GM23338 (cell line): ENCODE measurements at regions not wholly inside any gene's neighbourhood (a gene's known extent, or its start where the extent isn't known, plus 50 kb on each side); places are given as distances from the start of the nearest gene placed in this dataset.

Experiments used
- ATAC-seq: fragments of 200-7000 bp; cut with Tn5 transposase; 3 replicates; pipeline ENCODE4 v1.9.1; 2020
- DNase-seq: peaks from one replicate; pipeline ENCODE4 v3.0.0-alpha.2; 2015; ENCODE audit warnings: low spot score
- H2AFZ ChIP-seq: fragments of 200-600 bp; sonication (generic); 2 replicates; pipeline ENCODE4 v1.8.0; 2016; ENCODE audit warnings: antibody characterized with exemption, mild to moderate bottlenecking, moderate library complexity
- H3F3A ChIP-seq: fragments of 200-600 bp; sonication (generic); replicated peaks from 2 replicates; pipeline ENCODE4 v1.8.0; 2017; ENCODE audit warnings: antibody characterized with exemption, mixed run types, low read depth
- H3K27ac ChIP-seq: fragments of 200-600 bp; sonication (generic); 2 replicates; pipeline ENCODE4 v1.6.1; 2016; ENCODE audit warnings: low read depth
- H3K27me3 ChIP-seq: fragments of 200-600 bp; sonication (generic); 2 replicates; pipeline ENCODE4 v1.8.0; 2016; ENCODE audit warnings: mild to moderate bottlenecking, mixed run types, moderate library complexity; ENCODE audit not compliant: insufficient read depth
- H3K36me3 ChIP-seq: fragments of 200-600 bp; sonication (generic); 2 replicates; pipeline ENCODE4 v1.8.0; 2016; ENCODE audit warnings: mild to moderate bottlenecking; ENCODE audit not compliant: insufficient read depth
- H3K4me1 ChIP-seq: fragments of 200-600 bp; sonication (generic); 2 replicates; pipeline ENCODE4 v1.8.0; 2016; ENCODE audit warnings: mild to moderate bottlenecking, moderate library complexity; ENCODE audit not compliant: insufficient read depth
- H3K4me2 ChIP-seq: fragments of 200-600 bp; sonication (generic); 2 replicates; pipeline ENCODE4 v1.7.1; 2017; ENCODE audit warnings: mixed run types
- H3K4me3 ChIP-seq: fragments of 200-600 bp; sonication (generic); 2 replicates; pipeline ENCODE4 v1.6.1; 2016; ENCODE audit warnings: mixed run types
- H3K79me2 ChIP-seq: fragments of 200-600 bp; sonication (generic); replicated peaks from 2 replicates; pipeline ENCODE4 v1.8.0; 2017; ENCODE audit warnings: mild to moderate bottlenecking; ENCODE audit not compliant: insufficient read depth
- H3K9me2 ChIP-seq: fragments of 200-600 bp; sonication (generic); 2 replicates; pipeline ENCODE4 v1.8.0; 2017; ENCODE audit not compliant: insufficient read depth
- H4K20me1 ChIP-seq: fragments of 200-600 bp; sonication (generic); replicated peaks from 2 replicates; pipeline ENCODE4 v1.8.0; 2017; ENCODE audit warnings: mild to moderate bottlenecking; ENCODE audit not compliant: insufficient read depth
- H3K27ac Mint-ChIP-seq: 2 replicates; pipeline ENCODE4 v1.8.0; 2020; ENCODE audit warnings: inconsistent platforms, mild to moderate bottlenecking, moderate library complexity, mixed read lengths
- H3K27me3 Mint-ChIP-seq: 3 replicates; pipeline ENCODE4 v1.8.0; 2022; ENCODE audit warnings: low read depth, mild to moderate bottlenecking, moderate library complexity, mixed read lengths, inconsistent platforms; ENCODE audit not compliant: insufficient read depth, poor library complexity
- H3K36me3 Mint-ChIP-seq: 3 replicates; pipeline ENCODE4 v1.8.0; 2021; ENCODE audit warnings: low read depth, mild to moderate bottlenecking, inconsistent platforms, moderate library complexity, mixed read lengths
- H3K4me1 Mint-ChIP-seq: 3 replicates; pipeline ENCODE4 v1.8.0; 2020; ENCODE audit warnings: mild to moderate bottlenecking, inconsistent platforms, mixed read lengths
- H3K4me3 Mint-ChIP-seq: 3 replicates; pipeline ENCODE4 v1.8.0; 2021; ENCODE audit warnings: moderate library complexity, mild to moderate bottlenecking, inconsistent platforms, mixed read lengths
- H3K9me3 Mint-ChIP-seq: 3 replicates; pipeline ENCODE4 v1.8.0; 2020; ENCODE audit warnings: moderate library complexity, mild to moderate bottlenecking, inconsistent platforms, mixed read lengths
- CREB1 ChIP-seq: fragments of 250-450 bp; sonication (Bioruptor Pico); IDR thresholded peaks from 2 replicates; pipeline ENCODE4 v1.5.0; 2020; ENCODE audit warnings: low read depth, mild to moderate bottlenecking, moderate library complexity
- EZH2 ChIP-seq: fragments of 200-600 bp; sonication (generic); IDR thresholded peaks from one replicate; pipeline ENCODE4 v1.8.0; 2017; ENCODE audit warnings: antibody characterized with exemption, mild to moderate bottlenecking, low read depth; ENCODE audit not compliant: unreplicated experiment
- JUNB ChIP-seq: IDR thresholded peaks from one replicate; pipeline ENCODE4 v1.6.1; 2016; ENCODE audit warnings: antibody characterized with exemption; ENCODE audit not compliant: unreplicated experiment
- NANOG ChIP-seq: IDR thresholded peaks from 2 replicates; pipeline ENCODE4 v1.6.1; 2016; ENCODE audit warnings: antibody characterized with exemption, borderline replicate concordance
- ZNF331 ChIP-seq: fragments of 250-450 bp; sonication (Bioruptor Pico); IDR thresholded peaks from 2 replicates; pipeline ENCODE4 v1.5.0; 2020; ENCODE audit warnings: low read depth, mild to moderate bottlenecking, moderate library complexity
- ZNF462 ChIP-seq: fragments of 250-450 bp; sonication (Bioruptor Pico); IDR thresholded peaks from 2 replicates; pipeline ENCODE4 v1.5.0; 2020; ENCODE audit warnings: mild to moderate bottlenecking, moderate library complexity
- TF ChIP-seq, protein P1 (sequence below): IDR thresholded peaks from one replicate; pipeline ENCODE4 v1.6.1; 2018; ENCODE audit warnings: antibody characterized with exemption; ENCODE audit not compliant: unreplicated experiment

GRCh38 chr14:25110106-25110505, 60.2 kb upstream of the STXBP6 start (continued):
- TF ChIP-seq ZNF462 (CRISPR knock-in tag) (no peak), JUNB (no peak)

- Mint-ChIP-seq H3K9me3 (no peaks in the 10 kb centered on the region), H3K4me1 (no peaks in the 10 kb centered on the region), H3K27ac (no peak overlapping the region), H3K27me3 (no peaks in the 10 kb centered on the region), H3K4me3 (no peak overlapping the region), H3K36me3 (no peaks in the 10 kb centered on the region)
- Histone ChIP-seq H3K79me2 (no peaks in the 10 kb centered on the region), H3K4me3 (no peak overlapping the region), H3K27ac (no peak overlapping the region), H3K36me3 (no peaks in the 10 kb centered on the region), H3K27me3 (no peaks in the 10 kb centered on the region), H3F3A (no peaks in the 10 kb centered on the region), H4K20me1 (no peaks in the 10 kb centered on the region), H2AFZ (no peak overlapping the region), H3K9me2 (no peaks in the 10 kb centered on the region), H3K4me1 (no peaks in the 10 kb centered on the region), H3K4me2 (no peak overlapping the region)
- DNase-seq: no peak
- TF ChIP-seq NANOG (no peak), EZH2 (no peak), CREB1 (CRISPR knock-in tag) (no peak)
- ATAC-seq: no peak
These were observed 59.0 kb upstream of the STXBP6 start for GRCh38 chr14:25108959-25109358.

DNA sequence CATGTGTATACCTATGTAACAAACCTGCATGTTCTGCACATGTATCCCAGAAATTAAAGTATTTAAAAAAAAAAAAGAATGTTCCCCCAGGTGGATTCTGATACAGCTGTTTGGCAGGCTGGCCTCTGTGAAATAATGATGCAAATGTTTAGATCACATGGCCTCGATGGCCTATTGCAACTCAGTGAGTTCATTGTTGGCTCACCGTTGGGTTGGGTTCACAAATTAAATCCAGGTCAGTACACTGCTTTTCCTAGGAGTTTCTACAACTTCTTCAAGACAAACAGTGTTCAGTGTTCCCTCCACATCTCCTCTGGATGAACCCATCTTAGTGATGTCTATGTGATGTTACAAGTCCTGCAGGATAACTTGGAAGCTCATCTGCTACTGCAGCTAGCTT, 58.3 kb upstream of the STXBP6 start:
- no peak for ATAC-seq
- H3K4me2 ChIP-seq: no peak overlapping the region

More for the DNA sequence above, 58.3 kb upstream of the STXBP6 start:
- Mint-ChIP-seq H3K36me3 (no peaks in the 10 kb centered on the region), H3K27ac (no peak overlapping the region), H3K9me3 (no peaks in the 10 kb centered on the region), H3K27me3 (no peaks in the 10 kb centered on the region), H3K4me1 (no peaks in the 10 kb centered on the region), H3K4me3 (no peak overlapping the region)
- H3K27ac ChIP-seq: no peak overlapping the region
- H4K20me1 ChIP-seq: no peaks in the 10 kb centered on the region
- H3K4me1 ChIP-seq: 0 out of 2 replicates have a peak, but pooled peaks cover 3% of the 10 kb centered on the region
- H3K36me3 ChIP-seq: no peaks in the 10 kb centered on the region
- no peak for TF ChIP-seq ZNF331 (CRISPR knock-in tag)
- TF ChIP-seq NANOG: no peak
- no peak for TF ChIP-seq JUNB
- TF ChIP-seq, protein P1, sequence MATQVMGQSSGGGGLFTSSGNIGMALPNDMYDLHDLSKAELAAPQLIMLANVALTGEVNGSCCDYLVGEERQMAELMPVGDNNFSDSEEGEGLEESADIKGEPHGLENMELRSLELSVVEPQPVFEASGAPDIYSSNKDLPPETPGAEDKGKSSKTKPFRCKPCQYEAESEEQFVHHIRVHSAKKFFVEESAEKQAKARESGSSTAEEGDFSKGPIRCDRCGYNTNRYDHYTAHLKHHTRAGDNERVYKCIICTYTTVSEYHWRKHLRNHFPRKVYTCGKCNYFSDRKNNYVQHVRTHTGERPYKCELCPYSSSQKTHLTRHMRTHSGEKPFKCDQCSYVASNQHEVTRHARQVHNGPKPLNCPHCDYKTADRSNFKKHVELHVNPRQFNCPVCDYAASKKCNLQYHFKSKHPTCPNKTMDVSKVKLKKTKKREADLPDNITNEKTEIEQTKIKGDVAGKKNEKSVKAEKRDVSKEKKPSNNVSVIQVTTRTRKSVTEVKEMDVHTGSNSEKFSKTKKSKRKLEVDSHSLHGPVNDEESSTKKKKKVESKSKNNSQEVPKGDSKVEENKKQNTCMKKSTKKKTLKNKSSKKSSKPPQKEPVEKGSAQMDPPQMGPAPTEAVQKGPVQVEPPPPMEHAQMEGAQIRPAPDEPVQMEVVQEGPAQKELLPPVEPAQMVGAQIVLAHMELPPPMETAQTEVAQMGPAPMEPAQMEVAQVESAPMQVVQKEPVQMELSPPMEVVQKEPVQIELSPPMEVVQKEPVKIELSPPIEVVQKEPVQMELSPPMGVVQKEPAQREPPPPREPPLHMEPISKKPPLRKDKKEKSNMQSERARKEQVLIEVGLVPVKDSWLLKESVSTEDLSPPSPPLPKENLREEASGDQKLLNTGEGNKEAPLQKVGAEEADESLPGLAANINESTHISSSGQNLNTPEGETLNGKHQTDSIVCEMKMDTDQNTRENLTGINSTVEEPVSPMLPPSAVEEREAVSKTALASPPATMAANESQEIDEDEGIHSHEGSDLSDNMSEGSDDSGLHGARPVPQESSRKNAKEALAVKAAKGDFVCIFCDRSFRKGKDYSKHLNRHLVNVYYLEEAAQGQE: no peak
- no peaks in the 10 kb centered on the region for H3K27me3 ChIP-seq
- no peaks in the 10 kb centered on the region for H3F3A ChIP-seq
- H2AFZ ChIP-seq: no peak overlapping the region
- no peak overlapping the region for H3K4me3 ChIP-seq
- no peak for DNase-seq
- H3K9me2 ChIP-seq: no peaks in the 10 kb centered on the region
- no peaks in the 10 kb centered on the region for H3K79me2 ChIP-seq
